NCI-H748 (cell line): ENCODE measurements at regions not wholly inside any gene's neighbourhood (a gene's known extent, or its start where the extent isn't known, plus 50 kb on each side); places are given as distances from the start of the nearest gene placed in this dataset.

ENCODE experiments used
- DNase-seq: peaks from one replicate; lab custom pipeline; 2025; ENCODE audit not compliant: unreplicated experiment; lab: John Stamatoyannopoulos, UW

DNA sequence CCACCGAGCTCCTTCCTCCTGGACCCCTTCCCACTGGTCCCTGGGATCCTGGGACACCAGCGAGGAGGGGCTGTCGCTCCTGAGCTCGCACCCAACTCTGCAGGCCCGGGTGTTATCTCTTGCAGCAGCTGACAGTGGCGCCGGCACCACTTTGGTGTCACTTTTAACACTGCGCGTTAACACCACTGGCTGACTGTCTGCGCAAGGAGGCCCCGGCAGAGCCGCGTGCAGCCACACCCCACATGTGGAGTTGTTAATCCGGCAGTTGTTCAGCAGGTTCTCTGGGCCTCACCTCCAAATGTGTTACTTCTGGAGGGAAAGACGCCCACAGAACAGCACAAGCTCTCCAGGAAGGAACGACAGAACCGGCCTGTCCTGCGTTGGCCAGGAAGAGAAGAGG lies 155.0 kb upstream of the GLI2 start:
- no peak for DNase-seq

DNA sequence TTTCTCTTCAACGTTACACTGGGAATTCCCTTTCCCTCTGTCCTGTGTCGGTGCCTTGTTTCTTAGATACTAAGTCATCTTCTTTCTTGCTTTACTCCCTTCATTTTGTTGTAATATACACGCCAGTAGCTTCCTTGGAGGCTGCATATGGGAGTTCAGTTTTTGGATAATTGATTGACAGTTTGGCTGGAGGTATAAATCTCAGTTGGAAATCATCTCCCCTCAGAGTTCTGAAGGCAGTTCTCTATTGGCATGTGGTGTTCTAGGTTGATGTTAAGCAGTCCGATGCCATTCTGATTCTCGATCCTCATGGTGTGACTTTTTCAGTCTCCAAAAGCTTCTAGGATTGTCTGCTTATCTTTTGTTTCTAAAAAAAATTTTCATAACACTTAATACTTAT lies 152.5 kb upstream of the GLI2 start:
- no peak for DNase-seq

DNA sequence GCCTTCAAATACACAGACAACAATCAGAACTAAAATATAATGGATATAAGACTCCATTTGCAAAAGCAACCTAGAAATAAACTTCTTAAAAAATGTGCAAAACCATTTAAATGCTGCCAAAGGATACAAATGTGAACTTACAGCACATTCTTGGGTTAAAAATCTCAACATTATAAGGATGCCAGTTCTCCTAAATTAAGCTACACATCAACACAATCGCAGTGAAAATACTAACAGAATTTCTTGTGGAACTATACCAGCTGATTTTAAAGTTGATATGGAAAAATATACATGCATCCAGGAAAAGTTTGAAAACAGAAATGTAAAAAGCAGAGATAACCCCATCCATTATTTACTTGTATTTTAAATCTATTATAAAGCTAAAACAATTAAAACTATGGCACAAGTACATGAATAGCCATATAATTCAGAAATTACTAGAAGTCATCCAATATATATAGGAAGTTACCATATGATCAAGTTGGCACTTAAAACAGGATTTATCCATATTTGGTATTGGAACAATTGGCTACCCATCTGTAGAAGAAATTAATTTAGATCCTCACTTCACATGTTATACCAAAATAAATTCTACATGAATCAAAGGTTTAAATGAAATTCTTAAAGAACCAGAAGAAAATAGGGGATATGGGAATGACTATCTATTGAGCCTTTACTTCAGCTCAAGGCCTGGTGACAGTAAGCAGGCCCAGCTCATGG lies 151.7 kb upstream of the GLI2 start:
- DNase-seq: no peak

DNA sequence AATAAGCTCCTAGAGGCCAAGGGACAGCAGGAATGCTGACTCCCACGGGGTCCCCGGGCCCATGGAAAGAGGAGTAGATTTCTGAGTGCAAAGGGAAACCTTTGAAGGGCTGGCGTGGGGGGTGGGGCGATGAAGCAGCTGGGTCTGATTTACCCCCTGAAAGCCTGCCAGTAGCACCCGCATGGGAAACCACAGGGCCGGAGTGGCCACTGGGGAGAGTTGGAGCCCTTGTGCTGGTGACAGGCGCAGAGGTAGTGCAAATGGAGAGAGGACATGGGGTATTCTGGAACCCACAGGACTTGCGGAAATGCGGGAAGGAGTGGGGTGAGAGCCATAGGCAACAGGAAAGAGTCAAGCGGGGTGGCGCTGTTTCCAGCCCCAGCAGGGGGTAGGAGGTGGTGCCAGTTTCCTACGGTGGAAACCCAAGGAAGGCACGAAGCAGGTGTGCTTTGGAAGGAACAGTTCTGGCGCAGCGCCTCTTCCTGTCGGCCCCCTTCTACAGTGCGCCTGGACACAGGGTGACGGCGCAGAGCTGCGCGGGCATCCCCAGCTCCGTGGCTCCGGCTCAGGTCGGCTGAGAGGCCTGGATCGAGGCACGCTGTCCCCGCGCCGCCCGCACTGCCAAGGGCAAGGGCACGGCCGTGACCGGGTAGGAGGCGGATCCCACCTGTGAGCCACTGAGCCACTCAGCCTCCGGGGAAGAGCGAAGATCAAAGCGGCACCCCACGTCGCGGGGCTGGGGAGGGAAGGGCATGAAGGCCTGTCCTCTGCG lies 149.0 kb upstream of the GLI2 start:
- DNase-seq: no peak

DNA sequence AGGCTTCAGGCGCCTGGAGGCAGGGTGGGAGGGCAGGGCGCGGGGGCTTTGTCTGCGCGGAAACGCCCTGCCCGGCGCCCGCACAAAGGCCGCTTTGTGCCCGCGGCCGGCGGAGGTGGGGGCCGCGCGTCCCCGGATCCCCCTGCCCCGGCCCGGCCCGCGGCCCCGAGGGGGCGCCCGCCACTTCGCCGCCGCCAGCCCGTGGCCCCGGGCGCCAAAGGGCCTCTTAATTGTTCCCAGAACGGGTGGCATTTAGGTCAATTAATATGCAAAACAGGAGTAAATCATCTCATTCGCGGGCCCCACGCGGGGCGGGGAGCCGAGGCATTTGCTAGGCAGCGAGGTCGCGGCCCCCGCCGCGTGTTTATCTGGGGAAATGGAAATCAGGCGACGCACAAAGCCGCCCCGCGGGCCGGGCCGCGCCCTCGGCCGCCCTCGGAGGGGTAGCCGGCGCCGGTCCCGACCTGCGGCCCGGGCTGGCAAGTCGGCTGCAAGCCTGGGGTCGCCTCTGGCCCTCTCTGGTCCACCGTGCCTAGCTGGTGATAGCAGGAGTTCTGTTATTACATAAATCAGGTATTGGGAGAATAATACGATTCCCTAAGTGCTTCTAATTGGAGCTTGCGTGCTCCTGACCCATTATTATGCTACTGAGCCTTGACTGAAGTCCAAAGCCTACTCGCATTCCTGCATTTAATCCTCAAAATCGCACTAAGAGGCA lies 148.2 kb upstream of the GLI2 start:
- no peak for DNase-seq

DNA sequence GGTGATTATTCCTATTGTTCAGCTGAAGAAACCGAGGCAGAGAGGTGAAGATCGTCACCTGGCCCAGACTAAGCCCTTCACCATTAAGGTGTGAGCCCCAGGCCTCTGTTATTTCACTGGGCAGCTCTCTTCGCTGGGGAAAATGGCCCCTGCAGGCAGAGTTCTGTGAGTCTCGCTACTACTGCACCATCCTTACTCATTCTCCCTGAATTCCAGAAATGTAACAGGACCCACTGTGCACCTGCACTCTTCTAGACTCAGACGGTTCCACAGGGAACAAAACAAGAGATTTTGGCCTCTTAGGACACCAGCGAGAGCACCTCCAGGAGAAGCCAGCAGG lies 147.7 kb upstream of the GLI2 start:
- DNase-seq: no peak

DNA sequence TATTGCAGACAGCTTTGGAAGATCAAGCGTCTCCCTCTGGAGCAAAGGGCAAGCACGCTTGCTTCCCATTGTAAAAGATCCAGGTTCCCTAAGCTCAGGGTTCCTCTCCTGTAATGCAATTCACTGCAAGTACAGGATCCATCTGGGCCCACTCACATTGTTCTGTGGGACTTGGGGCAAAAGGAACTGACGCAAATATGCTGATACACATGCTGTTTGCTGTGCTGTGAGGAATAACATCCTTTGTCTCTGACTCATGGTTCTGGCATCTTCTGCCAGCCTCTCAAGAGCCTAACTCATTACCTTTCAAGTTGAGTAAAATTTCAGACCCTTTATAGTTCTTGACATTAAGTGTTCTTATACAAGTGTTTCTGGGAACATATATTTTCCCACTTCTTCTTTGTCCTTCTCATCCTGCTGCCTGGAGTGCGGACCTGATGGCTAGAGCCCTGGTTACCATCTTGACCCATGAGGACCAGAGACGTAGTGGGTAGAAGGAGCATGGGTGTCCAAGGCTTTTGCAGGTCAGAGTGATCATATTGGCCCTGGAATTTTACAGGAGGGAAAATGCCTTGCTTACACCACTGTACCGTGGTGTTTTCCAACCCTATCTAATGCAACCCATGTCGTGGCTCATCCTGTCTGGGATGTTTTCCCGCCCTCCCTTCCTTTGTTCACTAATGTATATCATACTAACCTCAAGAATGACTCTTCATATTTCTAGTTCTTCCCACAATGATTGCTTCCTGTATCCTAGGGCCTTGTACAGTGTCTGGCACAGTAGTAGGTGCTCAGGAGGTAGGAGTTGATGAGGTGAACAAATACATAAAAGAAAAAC lies 145.7 kb upstream of the GLI2 start:
- DNase-seq: no peak

DNA sequence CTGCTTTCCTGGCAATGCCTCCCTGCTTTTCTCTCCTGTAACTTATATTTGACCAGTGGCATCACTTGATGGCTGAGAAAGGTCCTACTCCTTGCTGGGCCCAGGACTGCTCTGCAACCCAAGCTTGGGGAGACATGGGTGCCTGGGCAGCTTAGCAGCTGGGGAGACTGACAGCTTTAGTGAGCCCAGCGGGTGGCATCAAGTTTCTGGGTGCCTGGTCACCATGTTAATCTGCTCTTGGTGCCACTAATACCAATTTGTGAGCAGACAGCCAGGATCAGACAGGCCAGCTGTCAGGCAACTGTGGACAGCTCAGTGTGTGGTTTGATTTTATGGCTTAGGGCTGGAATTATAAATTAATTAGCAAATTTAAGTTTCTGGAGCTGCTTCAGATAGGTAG lies 144.8 kb upstream of the GLI2 start:
- no peak for DNase-seq

DNA sequence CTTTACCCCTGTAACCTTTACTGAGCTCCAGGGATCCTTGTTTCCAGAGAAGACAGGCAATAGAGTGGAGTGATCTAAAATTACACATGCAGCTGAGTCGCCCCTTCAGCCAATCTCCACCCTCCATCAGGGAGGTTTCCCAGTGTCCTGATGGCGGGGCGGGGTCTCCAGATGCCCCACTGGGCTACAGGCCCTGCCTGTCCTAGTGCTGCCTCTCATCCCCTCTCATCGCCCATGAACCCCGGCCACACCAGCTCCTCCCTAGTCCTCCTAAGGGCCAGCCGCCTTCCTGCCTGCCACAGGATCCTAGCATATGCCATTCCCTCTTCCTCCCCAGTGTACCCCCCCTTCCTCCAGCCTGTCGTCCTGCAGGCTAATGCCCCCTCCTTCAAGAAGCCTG lies 144.1 kb upstream of the GLI2 start:
- no peak for DNase-seq

DNA sequence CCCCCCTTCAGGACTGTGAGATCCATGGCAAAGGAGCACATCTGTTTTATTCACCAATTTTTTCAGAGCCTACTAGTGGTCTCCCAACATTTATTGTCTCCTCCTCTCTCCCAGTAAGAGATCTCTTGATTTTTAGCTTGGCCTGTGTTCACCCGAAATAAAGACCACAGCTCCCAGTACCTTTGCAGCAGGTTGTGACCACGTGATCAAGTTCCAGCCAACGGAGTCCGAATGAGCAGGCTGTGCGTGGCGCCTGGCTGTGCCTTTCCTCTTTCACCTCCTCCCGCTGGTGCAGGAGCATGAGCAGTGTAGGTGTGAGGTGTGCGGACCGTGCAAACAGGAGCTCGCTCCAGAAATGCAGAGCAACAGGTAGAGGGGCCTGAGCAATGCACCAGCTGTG lies 143.6 kb upstream of the GLI2 start:
- DNase-seq: no peak

DNA sequence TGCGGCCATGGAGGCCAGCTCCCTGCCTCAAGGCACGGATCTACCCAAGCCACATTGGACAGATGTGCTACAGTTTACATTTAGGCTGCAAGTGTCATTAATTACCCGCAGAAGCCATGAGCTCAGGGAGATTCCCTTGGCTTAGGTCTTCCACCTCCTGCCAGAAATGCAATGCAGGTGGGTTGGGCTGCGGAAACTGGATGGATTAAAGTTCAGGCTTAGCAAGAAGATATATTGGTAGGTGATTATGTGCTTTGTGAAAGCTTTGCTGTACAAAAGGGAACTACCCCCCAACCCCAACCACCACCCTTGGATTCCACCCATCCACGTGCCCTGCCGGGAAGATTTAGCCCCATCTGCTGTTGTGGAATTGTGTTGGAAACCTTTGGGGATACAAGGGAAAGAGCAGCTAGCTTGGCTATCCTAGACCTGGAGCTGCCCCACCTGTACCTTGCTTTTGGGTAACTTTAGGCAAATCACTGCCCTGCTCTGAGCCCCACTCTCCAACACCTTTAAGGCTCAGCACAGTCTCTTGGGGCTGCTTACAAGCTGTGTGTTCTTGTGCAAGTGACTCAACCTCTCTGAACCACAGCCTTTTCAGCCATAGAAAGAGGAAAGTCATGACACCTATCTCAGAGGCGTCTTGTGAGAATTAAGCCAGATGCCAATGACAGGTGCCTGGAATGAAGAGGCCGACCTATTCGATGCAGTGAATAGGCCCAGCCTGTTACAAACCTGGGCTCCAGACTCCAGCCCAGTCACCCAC lies 141.6 kb upstream of the GLI2 start:
- DNase-seq: no peak

DNA sequence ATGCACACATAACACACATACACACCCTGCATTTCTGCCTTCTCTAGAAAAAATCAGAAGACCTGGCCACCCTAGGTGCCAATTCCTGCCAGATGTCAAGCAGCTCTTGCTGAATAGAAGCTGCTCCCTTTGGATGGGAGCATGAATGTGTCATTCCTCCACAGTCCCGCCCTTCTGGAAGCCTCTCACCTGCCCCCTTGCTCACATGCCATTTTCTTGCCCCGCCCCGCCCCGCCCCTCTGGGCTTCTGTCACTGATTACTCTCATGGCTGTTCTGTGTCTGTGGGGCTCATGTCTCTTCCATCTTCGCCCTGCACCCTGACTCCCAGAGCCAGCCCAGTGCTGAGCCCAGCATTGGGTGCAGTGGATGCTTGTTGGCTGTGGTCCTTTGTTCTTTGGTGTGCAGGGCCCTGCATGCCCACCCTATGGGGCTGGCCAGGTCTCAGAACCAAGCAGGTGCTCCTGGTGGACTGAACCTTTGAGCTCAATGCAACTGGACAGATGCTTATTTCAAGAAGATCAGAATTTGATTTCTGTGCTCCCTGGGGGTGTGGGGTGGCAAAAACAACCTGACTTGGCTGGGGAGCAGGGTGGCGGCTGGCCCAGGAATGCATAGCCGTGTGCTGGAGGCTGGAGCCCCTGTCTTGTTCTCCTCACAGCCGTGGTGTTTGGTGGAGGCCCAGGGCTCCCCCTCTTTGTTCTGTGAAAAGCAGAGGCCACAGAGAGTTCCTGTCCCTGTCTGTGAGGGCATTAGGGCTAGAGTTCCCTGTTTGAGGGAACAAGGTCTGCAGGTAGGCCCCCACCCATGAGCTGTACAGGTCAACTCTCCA lies 140.6 kb upstream of the GLI2 start:
- DNase-seq: peak; percentile 9

DNA sequence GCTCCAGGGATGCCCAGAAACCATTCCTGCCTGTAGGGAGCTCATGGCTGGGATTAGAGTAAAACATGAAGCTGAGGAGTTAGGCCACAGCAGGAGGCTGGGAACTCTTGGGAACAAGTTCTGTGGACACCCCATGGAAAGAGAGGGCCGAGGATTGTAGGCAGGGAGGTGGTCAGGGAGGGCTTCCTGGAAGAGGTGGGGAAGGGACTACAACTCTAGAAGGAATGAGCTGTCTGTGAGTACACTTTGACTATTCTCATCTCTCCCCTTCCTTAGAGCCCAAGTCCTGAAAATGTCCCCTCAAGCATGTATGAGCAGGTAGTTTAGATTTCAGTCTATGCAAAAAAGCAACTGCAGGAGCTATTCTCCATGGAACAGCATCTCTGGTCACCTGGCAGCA lies 139.9 kb upstream of the GLI2 start:
- no peak for DNase-seq

DNA sequence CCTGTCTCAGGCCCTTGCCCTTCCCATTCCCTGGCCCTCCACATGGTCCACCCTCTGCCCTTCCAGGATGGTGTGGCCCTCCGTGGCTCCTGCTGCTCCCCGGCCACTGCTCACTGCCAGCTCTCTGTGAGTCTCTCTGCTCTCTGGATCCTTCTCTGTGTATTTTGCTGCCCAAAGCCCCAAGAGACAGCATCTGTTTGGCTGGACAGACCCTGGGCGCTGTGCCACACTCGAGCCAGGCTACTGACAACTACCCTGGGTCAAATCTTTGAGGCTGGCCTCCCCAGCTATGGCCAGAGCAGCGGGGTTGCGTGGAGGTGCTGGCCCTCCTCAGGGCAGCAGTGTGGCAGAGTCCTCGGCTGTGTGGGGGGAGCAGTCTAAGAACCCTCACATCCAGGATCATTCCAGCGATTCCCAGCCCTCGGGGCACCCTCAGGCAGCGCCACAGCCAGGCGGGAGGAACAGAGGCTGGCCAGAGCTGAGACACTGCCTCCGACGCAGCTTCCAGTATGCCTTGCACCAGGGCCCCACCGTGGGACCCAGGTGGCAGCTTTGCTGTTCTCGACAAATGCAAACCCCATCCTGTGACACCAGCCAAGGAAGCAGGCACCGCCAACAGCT lies 139.4 kb upstream of the GLI2 start:
- no peak for DNase-seq

DNA sequence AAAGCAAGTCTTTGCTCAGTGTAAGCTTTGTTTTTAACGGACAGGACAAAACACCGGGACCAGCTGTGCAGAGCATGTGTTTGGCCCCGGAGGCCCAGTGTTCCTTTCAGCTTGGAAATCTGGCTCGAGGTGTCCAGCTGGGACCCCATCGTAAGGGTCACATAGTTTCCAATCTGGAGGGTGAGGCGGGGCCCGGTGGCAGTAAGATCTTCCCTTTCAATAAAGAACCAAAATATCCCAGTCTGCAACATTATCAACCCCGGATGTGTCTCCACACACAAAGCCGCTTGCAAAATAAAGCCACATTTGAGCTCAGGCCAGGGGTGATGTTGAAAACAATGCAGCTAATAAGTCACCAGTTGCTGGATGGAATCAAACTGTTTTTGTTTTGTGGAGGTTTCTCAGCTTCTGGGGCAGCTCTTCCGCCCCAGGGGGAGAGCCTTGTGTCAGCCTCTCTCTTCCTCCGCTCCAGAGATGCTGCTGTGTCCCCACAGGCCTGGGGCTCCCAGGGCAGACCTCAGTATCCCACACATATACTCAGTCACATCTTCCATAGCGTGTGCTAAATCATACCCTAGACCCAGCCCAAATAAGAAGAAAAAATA lies 138.6 kb upstream of the GLI2 start:
- DNase-seq: no peak

DNA sequence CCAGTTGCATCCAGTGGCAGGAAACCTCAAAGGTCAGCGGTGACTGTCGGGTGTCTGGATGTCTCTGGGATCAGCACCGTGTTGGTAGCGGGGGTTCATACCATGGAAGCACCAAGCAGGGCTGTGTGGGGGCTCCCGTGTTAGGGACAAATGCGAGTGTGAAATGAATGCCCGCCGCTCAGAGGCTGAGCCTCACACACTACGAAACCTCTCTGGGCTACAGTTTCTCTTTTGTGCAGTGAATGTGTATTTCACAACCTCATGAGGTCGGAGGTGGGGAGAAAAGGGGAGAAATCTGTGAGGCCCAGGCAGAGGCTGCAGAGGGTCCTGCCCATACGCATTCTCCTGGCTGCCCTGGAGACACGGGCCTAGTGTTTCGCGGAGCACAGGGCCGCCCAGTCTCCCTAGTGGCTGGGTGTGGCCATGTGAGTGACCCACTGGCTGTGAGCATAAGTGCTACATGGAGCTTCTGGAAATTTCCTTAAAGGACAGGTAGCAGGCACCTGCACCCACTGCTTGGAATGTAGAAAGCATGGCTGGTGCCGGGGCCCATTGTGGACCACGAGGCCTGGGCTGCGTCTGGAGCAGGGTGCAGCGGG lies 138.0 kb upstream of the GLI2 start:
- no peak for DNase-seq

DNA sequence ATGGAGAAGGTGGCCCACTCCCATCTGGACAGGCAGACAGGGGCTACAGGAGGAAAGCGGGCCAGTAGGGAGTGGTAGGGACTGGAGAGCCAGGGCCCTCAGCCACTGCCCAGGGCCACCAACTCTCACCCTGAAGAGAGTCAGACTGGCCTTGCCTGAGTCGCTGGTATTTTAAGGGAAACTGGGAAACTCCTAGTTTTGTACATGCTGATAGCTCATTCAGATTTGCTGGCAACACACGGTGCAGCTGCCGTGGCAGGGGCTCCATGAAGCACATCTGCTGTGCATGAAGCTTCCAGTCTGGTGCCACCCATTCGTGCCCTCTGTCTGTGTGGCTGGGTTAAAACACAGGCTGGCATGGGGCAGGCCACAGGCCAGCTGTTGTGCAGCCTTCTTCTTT lies 137.3 kb upstream of the GLI2 start:
- no peak for DNase-seq

DNA sequence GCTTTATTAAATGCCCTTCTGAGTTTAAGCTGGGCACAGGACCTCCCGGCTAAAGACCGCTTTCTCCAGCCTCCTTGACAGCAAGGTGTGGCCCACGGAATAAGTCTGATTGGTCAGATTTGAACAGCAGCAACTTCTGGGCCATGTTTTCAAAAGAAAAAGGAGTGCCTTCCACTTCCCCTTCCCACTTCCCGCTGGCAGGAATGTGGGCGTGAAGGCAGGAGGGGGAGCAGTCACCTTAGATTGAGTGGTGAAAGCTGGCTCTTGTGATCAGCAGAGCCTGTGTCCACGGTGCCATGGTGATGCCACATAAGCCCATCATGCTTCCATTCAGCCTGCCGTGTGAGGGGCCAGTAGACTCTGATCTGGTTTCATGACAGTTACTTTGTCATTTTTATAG lies 136.6 kb upstream of the GLI2 start:
- DNase-seq: no peak

DNA sequence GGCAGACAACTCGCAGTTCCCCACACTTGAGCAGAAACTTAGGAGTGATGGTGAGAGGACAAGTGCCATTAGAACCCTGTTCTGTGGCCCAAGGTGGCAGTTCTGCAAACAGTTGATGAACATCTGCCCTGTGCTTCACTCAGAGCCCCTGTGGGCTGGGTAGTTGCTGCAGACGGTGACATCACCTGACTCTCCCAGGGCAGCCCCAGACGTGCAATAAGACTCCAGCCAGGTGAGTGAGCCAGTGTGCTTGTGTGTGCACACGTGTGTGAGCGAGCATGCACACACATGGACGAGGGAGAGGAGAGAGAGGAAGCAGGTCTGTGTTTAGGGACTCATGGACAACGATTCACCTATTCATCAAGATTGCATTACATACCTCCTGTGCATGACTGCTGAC lies 136.0 kb upstream of the GLI2 start:
- DNase-seq: no peak
